LHCN-M2 (cell line): ENCODE measurements at regions not wholly inside any gene's neighbourhood (a gene's known extent, or its start where the extent isn't known, plus 50 kb on each side); places are given as distances from the start of the nearest gene placed in this dataset.
"Not testable (repeated sequence)": the region's sequence is repeated elsewhere in the genome, so short reads cannot be mapped to it uniquely, and the experiment has no call there.

Experiments used
- DNase-seq: peaks from one replicate; pipeline ENCODE4 v3.0.0-alpha.2; 2012; ENCODE audit warnings: low read depth

DNA sequence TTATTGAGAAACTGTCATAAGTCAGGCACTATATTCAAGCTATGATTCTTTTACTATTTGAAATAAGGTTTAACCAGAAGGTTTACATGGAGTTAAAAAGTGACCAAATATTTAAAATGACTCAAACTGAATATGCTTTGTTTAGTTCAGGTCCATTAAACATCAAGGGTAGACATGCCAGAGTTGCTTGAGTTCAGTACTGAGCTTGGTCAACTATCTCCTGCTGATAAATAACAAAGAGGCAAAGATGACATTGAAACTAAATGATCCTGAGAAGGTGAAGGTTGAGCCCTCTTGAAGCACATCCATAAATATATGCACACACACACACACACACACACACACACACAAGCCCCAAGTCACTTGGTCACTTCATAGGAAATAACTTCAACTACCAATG lies 278.1 kb downstream of the ANKRD30B start:
- DNase-seq: not testable (repeated sequence)

DNA sequence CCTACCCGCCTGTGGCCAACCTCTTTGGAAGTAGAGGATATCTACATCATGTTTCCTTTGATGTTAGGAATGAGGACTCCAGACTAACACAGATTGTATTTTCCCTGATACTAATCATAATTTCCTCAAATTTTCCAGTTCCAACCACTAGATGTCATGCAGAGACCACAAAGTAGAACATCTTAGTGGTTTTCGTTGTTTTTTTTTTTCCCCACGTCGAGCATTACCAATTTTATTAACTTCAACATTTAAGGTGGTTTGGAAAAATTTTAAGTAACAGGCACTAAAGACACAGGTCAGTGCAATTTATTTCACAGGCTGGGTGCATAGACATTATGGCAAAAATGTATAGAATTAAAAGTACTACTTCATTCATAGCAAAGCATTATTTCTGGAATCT lies 280.1 kb downstream of the ANKRD30B start:
- peak; percentile 2 for DNase-seq

DNA sequence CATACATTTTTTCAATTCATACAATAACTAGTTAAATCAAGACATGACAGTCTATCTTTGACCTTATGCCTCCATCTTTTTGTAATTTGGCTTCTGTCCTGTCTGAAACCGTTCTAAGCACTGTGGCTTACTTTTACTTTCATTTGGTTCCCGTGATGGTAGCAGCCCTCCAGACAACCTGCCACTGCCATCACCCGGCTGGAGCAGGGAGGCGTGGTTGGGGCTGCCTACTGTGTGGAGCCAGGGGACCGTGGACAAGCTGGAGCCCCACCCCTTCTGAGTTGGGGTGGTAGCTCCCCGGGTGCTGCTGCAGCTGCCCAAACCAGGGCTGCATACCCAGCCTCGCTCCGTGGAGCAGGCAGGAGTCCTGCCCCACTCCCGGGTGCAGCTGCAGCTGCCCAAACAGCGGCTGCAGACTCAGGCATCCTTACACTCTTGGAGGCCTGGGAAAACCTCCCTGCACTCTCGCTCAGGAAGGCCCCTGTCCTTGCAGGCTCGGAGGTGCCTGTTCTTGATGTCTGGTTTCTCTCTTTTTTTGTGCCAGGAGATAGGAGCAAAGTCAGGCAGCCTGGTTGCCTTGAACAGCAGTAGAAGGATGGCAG lies 312.4 kb downstream of the ANKRD30B start:
- DNase-seq: not testable (repeated sequence)

DNA sequence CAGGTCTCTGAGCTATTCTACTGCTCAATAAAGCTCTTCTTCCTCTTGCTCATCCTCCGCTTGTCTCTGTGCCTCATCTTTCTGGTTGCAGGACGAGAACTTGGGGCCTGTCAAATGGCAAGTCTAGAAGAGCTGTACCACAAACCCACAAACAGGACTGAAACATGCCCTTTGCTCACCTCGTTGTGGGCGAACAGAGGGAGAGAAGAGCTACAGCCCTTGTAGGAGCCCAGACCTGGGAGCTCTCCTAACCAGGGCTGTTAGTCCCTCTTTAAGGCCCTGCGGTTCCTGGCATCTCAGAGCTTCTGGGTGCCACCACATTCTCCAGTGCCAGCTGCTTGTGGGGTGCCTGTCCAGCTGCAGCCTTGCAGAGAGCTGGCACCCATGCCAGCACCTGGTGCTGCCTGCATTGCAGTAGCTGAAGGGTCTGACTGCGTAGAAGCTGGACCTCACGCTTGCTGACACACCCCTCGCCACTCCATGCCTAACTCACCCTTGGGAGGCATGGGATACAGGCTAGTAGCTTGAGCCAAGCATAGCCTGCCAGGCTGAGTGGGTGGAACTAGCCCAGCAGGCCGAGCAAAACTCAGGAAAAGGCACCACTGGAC lies 313.4 kb downstream of the ANKRD30B start:
- DNase-seq: not testable (repeated sequence)

DNA sequence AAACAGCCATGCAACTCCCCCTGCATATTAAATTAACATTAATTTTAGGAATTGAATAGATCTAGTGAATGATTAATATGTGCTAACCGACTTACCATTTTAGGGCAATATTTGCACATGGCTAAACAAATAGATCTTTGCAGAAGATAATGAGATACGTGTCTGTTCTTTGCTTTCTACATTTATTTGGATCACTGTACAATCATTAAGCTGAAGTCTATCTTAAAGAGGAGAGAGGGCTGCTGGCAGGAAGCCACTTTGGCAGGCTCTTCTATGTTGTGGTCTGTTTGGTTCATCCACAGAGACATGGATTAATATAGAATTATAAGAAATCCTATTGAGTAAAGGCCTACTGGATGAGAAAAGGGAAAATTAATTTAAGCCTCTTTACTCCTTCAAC lies 318.5 kb downstream of the ANKRD30B start:
- DNase-seq: not testable (repeated sequence)

DNA sequence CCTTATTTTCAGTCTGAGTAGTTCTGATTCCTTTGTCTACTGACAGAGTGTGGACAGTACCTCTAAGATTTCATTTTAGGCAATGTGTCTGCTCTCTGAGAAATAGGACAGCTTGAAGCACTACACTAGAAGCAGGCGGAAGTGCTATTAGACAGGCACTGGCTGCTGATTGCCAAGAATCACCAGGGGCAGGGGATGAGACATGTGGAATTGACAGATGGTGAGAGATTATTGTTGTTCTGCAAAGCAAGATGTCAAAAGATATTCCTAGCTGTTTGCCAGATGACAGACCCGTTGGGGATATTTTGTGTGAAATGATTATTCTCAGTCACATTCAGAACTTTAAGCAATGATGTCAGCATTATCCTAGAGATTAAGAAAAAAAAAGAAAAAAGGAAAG lies 323.3 kb downstream of the ANKRD30B start:
- not testable (repeated sequence) for DNase-seq
